Heart left ventricle (tissue), 13 donors: ENCODE measurements at regions not wholly inside any gene's neighbourhood (a gene's known extent, or its start where the extent isn't known, plus 50 kb on each side); places are given as distances from the start of the nearest gene placed in this dataset.

Source experiments
- POLR2A ChIP-seq, 2 donors: fragments of 450-650 bp; IDR thresholded peaks; one replicate each; pipeline ENCODE4 v1.6.1; 2017; ENCODE audit warnings: antibody characterized with exemption in 2 of 2, mild to moderate bottlenecking in 2 of 2, moderate library complexity in 2 of 2
- TF ChIP-seq, protein P1 (sequence below), 12 donors: fragments of 200-600 bp; sonication (generic) in 4 of 12; IDR thresholded peaks; one replicate each; pipeline versions ENCODE4 v1.5.0 to v1.8.0; 2018 to 2022; ENCODE audit warnings: antibody characterized with exemption in 12 of 12, mild to moderate bottlenecking in 5 of 12
- donor health status: ischemic (EF 13 %, LVEDD 7.1; RV severe dilation, severe dysfunction).
- donor health status: DM: no; HTN: yes; CAD: no.
- donor health status: DM: no; HTN: no; CAD: no.
- donor health status: ischemic (EF 25% LVEDD 6.9; RV normal size, moderate dysfunction).
- donor health status: ischemic (EF 25% LVEDD 5.7; RV mildly dilated, moderate dysfunction).
- donor health status: ischemic (EF 35%, LVEDD 5.7; RV mildly dilated, moderate dysfunction).
- donor health status: nonischemic (EF 11% LVEDD 7.7; RV severe dilation, severe dysfunction).
- donor health status: DM: yes; HTN: yes; CAD: no.
- donor health status: PGD.
- donor health status: ischemic (EF 29% LVEDD 5.4; RV normal size, mild dysfunction).
- donor health status: nonischemic (EF 23%, LVEDD 6.1; RV moderate dilation, normal function).

- TF ChIP-seq POLR2A (IDR thresholded peaks at IDR 0.05), result no peak
- TF ChIP-seq, protein P1, sequence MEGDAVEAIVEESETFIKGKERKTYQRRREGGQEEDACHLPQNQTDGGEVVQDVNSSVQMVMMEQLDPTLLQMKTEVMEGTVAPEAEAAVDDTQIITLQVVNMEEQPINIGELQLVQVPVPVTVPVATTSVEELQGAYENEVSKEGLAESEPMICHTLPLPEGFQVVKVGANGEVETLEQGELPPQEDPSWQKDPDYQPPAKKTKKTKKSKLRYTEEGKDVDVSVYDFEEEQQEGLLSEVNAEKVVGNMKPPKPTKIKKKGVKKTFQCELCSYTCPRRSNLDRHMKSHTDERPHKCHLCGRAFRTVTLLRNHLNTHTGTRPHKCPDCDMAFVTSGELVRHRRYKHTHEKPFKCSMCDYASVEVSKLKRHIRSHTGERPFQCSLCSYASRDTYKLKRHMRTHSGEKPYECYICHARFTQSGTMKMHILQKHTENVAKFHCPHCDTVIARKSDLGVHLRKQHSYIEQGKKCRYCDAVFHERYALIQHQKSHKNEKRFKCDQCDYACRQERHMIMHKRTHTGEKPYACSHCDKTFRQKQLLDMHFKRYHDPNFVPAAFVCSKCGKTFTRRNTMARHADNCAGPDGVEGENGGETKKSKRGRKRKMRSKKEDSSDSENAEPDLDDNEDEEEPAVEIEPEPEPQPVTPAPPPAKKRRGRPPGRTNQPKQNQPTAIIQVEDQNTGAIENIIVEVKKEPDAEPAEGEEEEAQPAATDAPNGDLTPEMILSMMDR (IDR thresholded peaks at IDR 0.05), result no peak
Observed at GRCh38 chr3:3461317-3461716, 281.8 kb upstream of the CRBN start.
